ENCODE measurements at regions not wholly inside any gene's neighbourhood (a gene's known extent, or its start where the extent isn't known, plus 50 kb on each side); places are given as distances from the start of the nearest gene placed in this dataset.

- TF ChIP-seq ISL1 (CRISPR knock-in tag; IDR thresholded peaks at IDR 0.05) (no peak), RARB (CRISPR knock-in tag; IDR thresholded peaks at IDR 0.05) (no peak), CREB5 (CRISPR knock-in tag; IDR thresholded peaks at IDR 0.05; ENCODE audit: low read depth) (no peak), ZNF8 (CRISPR knock-in tag; IDR thresholded peaks at IDR 0.05) (no peak), ARNTL (CRISPR knock-in tag; IDR thresholded peaks at IDR 0.05; ENCODE audit: borderline replicate concordance, low read depth) (no peak), ZNF70 (CRISPR knock-in tag; IDR thresholded peaks at IDR 0.05) (no peak), OSR1 (CRISPR knock-in tag; IDR thresholded peaks at IDR 0.05) (no peak)
- ATAC-seq, result no peak
These were observed 143.9 kb upstream of the RND3 start for GRCh38 chr2:150631236-150631821.

- no peak for ATAC-seq
- no peak for TF ChIP-seq SNAI2 (CRISPR knock-in tag; IDR thresholded peaks at IDR 0.05)
- TF ChIP-seq ZNF70 (CRISPR knock-in tag; IDR thresholded peaks at IDR 0.05), result no peak
- no peak for TF ChIP-seq ZFP3 (CRISPR knock-in tag; IDR thresholded peaks at IDR 0.05)
These were observed 143.2 kb upstream of the RND3 start for GRCh38 chr2:150630587-150631235.

- TF ChIP-seq CSRNP3 (CRISPR knock-in tag; IDR thresholded peaks at IDR 0.05) (no peak), PATZ1 (CRISPR knock-in tag; IDR thresholded peaks at IDR 0.05; ENCODE audit: borderline replicate concordance) (no peak), TCF4 (CRISPR knock-in tag; IDR thresholded peaks at IDR 0.05; ENCODE audit: borderline replicate concordance) (no peak), ESRRG (CRISPR knock-in tag; IDR thresholded peaks at IDR 0.05) (no peak), ISL1 (CRISPR knock-in tag; IDR thresholded peaks at IDR 0.05) (no peak), CREB5 (CRISPR knock-in tag; IDR thresholded peaks at IDR 0.05; ENCODE audit: low read depth) (no peak), ZC3H10 (CRISPR knock-in tag; IDR thresholded peaks at IDR 0.05) (no peak), OSR1 (CRISPR knock-in tag; IDR thresholded peaks at IDR 0.05) (no peak), SNAI2 (CRISPR knock-in tag; IDR thresholded peaks at IDR 0.05) (no peak), GLIS3 (CRISPR knock-in tag; IDR thresholded peaks at IDR 0.05) (no peak), ZFP30 (CRISPR knock-in tag; IDR thresholded peaks at IDR 0.05) (no peak), CSDC2 (CRISPR knock-in tag; IDR thresholded peaks at IDR 0.05) (no peak), ZNF8 (CRISPR knock-in tag; IDR thresholded peaks at IDR 0.05) (no peak)
- ATAC-seq, result no peak
These were observed 140.1 kb upstream of the RND3 start for GRCh38 chr2:150627526-150627925.

- TF ChIP-seq CREB5 (CRISPR knock-in tag; IDR thresholded peaks at IDR 0.05; ENCODE audit: low read depth) (no peak), ZNF8 (CRISPR knock-in tag; IDR thresholded peaks at IDR 0.05) (no peak), ISL1 (CRISPR knock-in tag; IDR thresholded peaks at IDR 0.05) (no peak), ARNTL (CRISPR knock-in tag; IDR thresholded peaks at IDR 0.05; ENCODE audit: borderline replicate concordance, low read depth) (no peak), TCF4 (CRISPR knock-in tag; IDR thresholded peaks at IDR 0.05; ENCODE audit: borderline replicate concordance) (no peak), RARB (CRISPR knock-in tag; IDR thresholded peaks at IDR 0.05) (no peak), ZFP3 (CRISPR knock-in tag; IDR thresholded peaks at IDR 0.05) (no peak), ZFP30 (CRISPR knock-in tag; IDR thresholded peaks at IDR 0.05) (no peak), PATZ1 (CRISPR knock-in tag; IDR thresholded peaks at IDR 0.05; ENCODE audit: borderline replicate concordance) (no peak), POU6F1 (CRISPR knock-in tag; IDR thresholded peaks at IDR 0.05; ENCODE audit: borderline replicate concordance, low read depth) (no peak), PPARA (CRISPR knock-in tag; IDR thresholded peaks at IDR 0.05; ENCODE audit: borderline replicate concordance) (no peak), ZC3H10 (CRISPR knock-in tag; IDR thresholded peaks at IDR 0.05) (no peak), OSR1 (CRISPR knock-in tag; IDR thresholded peaks at IDR 0.05) (no peak), GLIS3 (CRISPR knock-in tag; IDR thresholded peaks at IDR 0.05) (no peak)
- no peak for ATAC-seq
These were observed 139.5 kb upstream of the RND3 start for GRCh38 chr2:150626934-150627411.
